Activated naive CD4-positive, alpha-beta T cell treated with anti-CD3 and anti-CD28 coated beads for 36 hours (primary cell): ENCODE measurements at regions not wholly inside any gene's neighbourhood (a gene's known extent, or its start where the extent isn't known, plus 50 kb on each side); places are given as distances from the start of the nearest gene placed in this dataset.

ENCODE experiments used
- CTCF ChIA-PET: fragments of 350-600 bp; sonication (Branson Sonifier 250); formaldehyde crosslinking; loops from one replicate; lab custom pipeline; 2021; ENCODE audit warnings: antibody characterized with exemption; lab: Charles Lee
- DNase-seq: peaks from one replicate; pipeline ENCODE4 v3.0.0-alpha.2; 2020
- H3K27ac Mint-ChIP-seq: one replicate; pipeline ENCODE4 v1.8.0; 2021; ENCODE audit warnings: mild to moderate bottlenecking, mixed read lengths
- H3K27me3 Mint-ChIP-seq: one replicate; pipeline ENCODE4 v1.8.0; 2021; ENCODE audit warnings: low read depth, mixed read lengths
- H3K36me3 Mint-ChIP-seq: one replicate; pipeline ENCODE4 v1.8.0; 2021; ENCODE audit warnings: low read depth, mixed read lengths
- H3K4me1 Mint-ChIP-seq: one replicate; pipeline ENCODE4 v1.8.0; 2021; ENCODE audit warnings: low read depth, mixed read lengths
- H3K4me3 Mint-ChIP-seq: one replicate; pipeline ENCODE4 v1.8.0; 2021; ENCODE audit warnings: mild to moderate bottlenecking, moderate library complexity, mixed read lengths
- H3K9me3 Mint-ChIP-seq: one replicate; pipeline ENCODE4 v1.8.0; 2021; ENCODE audit warnings: mixed read lengths
- intact Hi-C: fragments of 100-400 bp; cut with micrococcal nuclease; formaldehyde crosslinking; loops from one replicate; pipeline ENCODE4 v1.15.1; 2023

GRCh38 chr2:46239175-46239846, 57.9 kb upstream of the EPAS1 start:
- peak; percentile 43 for DNase-seq
- intact Hi-C loops = loop anchor here (1.0 to 5.0 kb wide), 6 partner anchors 10 to 172 kb away; partner anchors contain the start of gene EPAS1
- no peak overlapping the region for H3K4me3 Mint-ChIP-seq
- peaks cover 33% of the 10 kb centered on the region for H3K4me1 Mint-ChIP-seq
- peaks cover 3% of the 10 kb centered on the region for H3K36me3 Mint-ChIP-seq
- no peaks in the 10 kb centered on the region for H3K9me3 Mint-ChIP-seq
- H3K27me3 Mint-ChIP-seq = no peaks in the 10 kb centered on the region
- CTCF ChIA-PET = interaction anchor here (0.7 to 1.3 kb wide), 5 partner anchors 10 to 220 kb away, joined by 3 to 5 read pairs (median 3); no protein-coding TSS in a partner anchor
- H3K27ac Mint-ChIP-seq = peak overlapping the region; percentile 90

GRCh38 chr2:46239847-46240181, 57.4 kb upstream of the EPAS1 start:
- peaks cover 3% of the 10 kb centered on the region for H3K36me3 Mint-ChIP-seq
- H3K4me3 Mint-ChIP-seq = no peak overlapping the region
- H3K27ac Mint-ChIP-seq = peak overlapping the region; percentile 90
- DNase-seq = peak; percentile 90
- intact Hi-C loops = loop anchor here (1.0 to 5.0 kb wide), 7 partner anchors 11 to 173 kb away; partner anchors contain the start of gene EPAS1
- no peaks in the 10 kb centered on the region for H3K9me3 Mint-ChIP-seq
- CTCF ChIA-PET = interaction anchor here (0.7 to 1.3 kb wide), 5 partner anchors 10 to 220 kb away, joined by 3 to 5 read pairs (median 3); no protein-coding TSS in a partner anchor
- H3K27me3 Mint-ChIP-seq = no peaks in the 10 kb centered on the region
- H3K4me1 Mint-ChIP-seq = peaks cover 33% of the 10 kb centered on the region

GRCh38 chr2:46241344-46241743, 55.9 kb upstream of the EPAS1 start:
- H3K27ac Mint-ChIP-seq = no peak overlapping the region
- no peak overlapping the region for H3K4me3 Mint-ChIP-seq
- peaks cover 3% of the 10 kb centered on the region for H3K36me3 Mint-ChIP-seq
- intact Hi-C loops = loop anchor here (2.0 kb wide), 1 partner anchor 63 kb away; no protein-coding TSS in a partner anchor
- H3K9me3 Mint-ChIP-seq = no peaks in the 10 kb centered on the region
- no peak for DNase-seq
- peaks cover 33% of the 10 kb centered on the region for H3K4me1 Mint-ChIP-seq
- H3K27me3 Mint-ChIP-seq = no peaks in the 10 kb centered on the region
- CTCF ChIA-PET = no interaction called here

GRCh38 chr2:46245869-46246268, 51.3 kb upstream of the EPAS1 start:
- CTCF ChIA-PET = no interaction called here
- intact Hi-C loops = no loop called here
- no peaks in the 10 kb centered on the region for H3K27me3 Mint-ChIP-seq
- H3K9me3 Mint-ChIP-seq = no peaks in the 10 kb centered on the region
- no peak overlapping the region for H3K27ac Mint-ChIP-seq
- peaks cover 3% of the 10 kb centered on the region for H3K4me1 Mint-ChIP-seq
- H3K4me3 Mint-ChIP-seq = no peak overlapping the region
- no peak for DNase-seq
- no peaks in the 10 kb centered on the region for H3K36me3 Mint-ChIP-seq

GRCh38 chr2:46246790-46247189, 50.4 kb upstream of the EPAS1 start:
- no peaks in the 10 kb centered on the region for H3K9me3 Mint-ChIP-seq
- no peaks in the 10 kb centered on the region for H3K27me3 Mint-ChIP-seq
- H3K4me3 Mint-ChIP-seq = no peak overlapping the region
- DNase-seq = no peak
- CTCF ChIA-PET = no interaction called here
- H3K36me3 Mint-ChIP-seq = no peaks in the 10 kb centered on the region
- intact Hi-C loops = no loop called here
- H3K4me1 Mint-ChIP-seq = no peaks in the 10 kb centered on the region
- no peak overlapping the region for H3K27ac Mint-ChIP-seq
